HG03045 (cell line): ENCODE measurements at regions not wholly inside any gene's neighbourhood (a gene's known extent, or its start where the extent isn't known, plus 50 kb on each side); places are given as distances from the start of the nearest gene placed in this dataset.

Experiments
- ATAC-seq: cut with Tn5 transposase; IDR thresholded peaks from one replicate; pipeline ENCODE4 v1.9.1; 2021; ENCODE audit warnings: mild to moderate bottlenecking, moderate library complexity; ENCODE audit not compliant: unreplicated experiment

DNA sequence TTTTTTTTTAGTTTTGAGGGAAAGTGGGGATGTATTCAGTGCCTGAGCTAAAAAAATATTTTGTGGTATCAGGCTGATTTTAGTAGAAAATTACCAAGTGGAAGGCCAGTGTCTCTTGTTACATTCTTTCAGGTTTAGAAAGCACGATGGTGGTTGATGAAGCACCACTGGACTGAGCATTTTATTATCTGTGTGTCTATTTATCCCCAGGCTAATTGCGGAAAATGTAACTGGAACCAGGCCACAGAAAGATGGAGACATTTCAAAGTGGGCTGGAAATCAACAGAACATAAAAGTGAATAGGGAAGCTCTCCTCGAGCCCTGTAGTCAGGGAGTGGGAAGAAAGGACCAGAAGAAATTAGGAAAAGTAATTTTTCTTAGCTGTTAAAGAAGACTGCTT is 261.0 kb downstream of the STK31 start:
- no peak for ATAC-seq

DNA sequence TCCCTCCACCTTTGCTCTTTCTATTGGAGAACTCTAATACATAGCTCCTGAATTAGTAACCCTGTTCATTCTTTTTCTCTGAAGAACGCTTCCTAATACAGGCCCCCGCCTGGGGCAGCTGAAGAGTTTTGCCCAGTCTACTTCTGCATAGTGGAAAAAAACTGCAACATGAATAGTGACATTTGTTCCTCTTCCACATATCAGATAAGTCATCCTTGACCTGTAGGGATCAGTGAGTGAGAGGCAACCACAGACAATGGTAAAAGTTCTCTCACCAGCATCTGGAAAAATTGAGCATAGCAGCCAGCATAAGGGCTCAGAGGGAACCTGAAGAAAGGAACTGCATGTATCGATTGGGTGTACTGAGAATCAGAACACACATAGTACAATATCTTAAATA is 262.0 kb downstream of the STK31 start:
- ATAC-seq = no peak

DNA sequence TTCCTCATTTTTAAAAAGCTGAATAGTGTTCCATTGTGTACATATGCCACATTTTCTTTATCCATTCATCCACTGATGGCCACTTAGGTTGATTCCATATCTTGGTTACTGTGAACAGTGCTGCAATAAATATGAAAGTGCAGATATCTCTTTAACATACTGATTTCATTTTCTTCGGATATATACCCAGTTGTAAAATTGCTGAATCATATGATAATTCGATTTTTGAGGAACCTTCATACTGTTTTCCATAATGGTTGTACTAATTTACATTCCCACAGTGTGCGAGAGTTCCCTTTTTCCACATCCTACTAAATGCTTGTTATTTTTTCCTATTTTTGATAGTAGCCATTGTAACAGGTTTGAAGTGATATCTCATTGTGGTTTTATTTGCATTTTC is 263.2 kb downstream of the STK31 start:
- no peak for ATAC-seq

DNA sequence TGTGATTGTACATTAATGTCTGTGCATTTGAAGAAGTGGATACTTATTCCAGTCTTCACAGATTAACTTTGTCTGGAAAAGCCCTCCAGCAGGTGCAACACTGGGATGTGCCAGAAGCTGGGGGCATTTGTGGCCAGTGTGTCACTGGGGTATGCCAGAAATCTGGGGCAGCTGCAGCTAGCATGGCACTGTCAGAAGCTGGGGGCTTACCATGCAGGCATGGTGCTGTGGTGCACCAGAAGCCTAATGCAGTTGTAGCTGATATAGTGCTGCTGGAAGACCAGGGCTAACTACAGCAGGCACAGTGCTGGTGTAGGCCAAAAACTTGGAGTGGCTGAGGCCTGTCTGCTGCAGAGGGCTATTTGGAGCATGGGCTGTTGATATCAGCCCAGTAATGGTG is 270.1 kb downstream of the STK31 start:
- no peak for ATAC-seq

DNA sequence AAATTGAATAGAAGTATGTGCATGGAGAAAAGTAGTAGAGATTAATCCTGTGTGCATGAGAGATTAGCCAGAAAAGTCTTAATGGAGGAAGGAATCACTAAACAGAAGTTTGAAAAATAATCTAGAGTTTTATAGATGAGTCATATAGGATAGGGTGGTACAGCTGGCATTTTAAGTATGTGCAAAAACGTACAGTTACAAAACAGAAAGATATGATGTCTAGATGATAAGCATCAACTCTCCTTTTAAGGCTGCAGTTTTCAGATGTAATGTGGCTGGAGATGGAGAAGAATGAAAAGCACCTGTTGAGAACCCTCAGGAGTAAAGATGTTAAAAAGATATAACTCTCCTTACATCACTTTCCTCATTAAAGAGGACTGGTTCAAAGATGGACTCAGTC is 271.3 kb downstream of the STK31 start:
- ATAC-seq = no peak

DNA sequence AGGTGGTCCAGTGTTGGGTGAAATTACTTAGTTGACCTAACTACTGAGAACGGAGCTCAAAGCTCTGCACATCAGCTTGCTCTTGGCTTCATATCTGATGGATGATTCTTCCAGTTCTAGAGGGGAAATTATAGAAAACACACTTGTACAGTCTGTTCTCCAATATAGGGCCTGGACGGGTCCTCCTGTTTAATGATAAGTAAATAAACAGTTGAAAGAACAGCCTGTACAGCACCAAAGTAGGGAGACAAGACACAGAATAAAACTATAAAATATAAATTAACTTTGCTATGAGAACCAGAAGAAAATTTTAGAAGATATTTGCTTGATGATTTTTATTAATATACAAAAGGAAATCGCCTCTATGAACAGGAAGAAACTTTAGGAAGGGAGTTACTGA is 271.7 kb downstream of the STK31 start:
- no peak for ATAC-seq

DNA sequence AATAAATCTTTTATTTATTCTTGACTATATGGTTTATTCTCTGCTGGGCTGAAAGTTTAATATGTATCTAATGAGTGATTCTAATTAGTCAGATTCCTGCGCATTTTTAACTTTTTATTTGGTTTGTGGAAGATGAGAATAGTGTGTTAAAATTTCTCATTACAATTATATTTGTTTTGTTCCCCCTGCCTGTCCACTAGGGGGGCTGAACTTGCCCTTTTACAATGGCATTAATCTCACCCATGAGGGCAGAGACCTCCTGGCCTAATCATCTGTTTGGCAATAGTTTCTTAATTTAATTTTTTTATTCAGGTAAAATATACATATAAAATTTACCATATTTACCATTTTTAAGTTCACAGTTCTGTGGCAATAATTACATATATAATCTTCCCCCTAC is 278.5 kb upstream of the NPY start:
- ATAC-seq = no peak

DNA sequence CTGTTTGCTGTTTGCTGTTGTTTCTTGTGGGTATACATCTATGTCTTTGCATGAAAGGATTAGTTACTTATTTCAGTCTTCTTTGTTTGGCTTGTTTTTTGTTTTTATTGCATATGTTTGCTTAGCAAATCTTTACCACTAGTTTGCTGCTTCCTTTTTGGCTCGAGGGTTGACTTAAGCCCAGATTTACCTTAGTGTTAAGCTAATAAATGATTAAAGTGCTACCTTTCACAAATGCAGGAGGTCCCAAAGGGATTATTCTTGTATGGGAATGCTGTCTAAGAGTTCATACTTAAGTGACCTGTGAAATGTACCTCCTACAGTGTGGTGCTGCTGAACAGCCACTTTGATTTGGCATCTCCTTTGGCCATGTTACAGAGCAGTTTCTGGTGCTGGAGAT is 273.5 kb upstream of the NPY start:
- ATAC-seq = no peak

DNA sequence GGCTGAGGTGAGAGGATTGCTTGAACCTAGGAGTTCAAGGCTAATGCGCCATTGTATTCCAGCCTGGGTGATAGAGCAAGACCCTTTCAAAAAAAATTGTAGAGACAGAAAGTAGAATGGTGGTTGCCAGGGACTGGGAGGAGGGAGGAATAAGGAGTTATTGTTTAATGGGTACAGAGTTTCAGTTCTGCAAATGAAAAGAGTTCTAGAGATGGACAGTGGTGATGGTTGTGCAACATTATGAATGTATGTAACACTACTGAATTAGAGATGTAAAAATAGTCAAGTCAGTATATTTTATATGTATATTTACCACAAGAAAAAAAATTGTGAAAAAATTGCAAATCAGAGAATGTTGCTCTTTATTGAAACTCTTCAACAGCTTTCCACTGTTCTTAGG is 266.5 kb upstream of the NPY start:
- ATAC-seq = no peak

DNA sequence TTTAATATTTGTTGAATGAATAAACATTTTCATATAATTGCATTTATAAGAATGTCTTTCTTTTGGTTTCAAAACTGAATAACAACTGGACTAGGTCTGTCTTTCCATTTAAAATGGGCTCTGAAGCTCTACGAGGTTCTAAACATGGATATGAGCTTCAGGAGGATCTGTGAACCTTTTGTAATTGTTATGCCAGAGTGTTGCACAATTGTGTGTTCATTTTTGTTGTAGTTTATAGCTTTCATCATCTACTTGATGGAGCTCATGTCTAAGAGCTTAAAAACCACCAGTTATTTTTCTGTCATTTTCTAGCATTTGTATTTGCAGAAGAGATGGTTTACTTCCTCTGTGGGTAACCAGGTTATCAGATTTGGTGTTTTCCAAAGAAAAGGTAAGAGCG is 265.7 kb upstream of the NPY start:
- ATAC-seq = no peak

DNA sequence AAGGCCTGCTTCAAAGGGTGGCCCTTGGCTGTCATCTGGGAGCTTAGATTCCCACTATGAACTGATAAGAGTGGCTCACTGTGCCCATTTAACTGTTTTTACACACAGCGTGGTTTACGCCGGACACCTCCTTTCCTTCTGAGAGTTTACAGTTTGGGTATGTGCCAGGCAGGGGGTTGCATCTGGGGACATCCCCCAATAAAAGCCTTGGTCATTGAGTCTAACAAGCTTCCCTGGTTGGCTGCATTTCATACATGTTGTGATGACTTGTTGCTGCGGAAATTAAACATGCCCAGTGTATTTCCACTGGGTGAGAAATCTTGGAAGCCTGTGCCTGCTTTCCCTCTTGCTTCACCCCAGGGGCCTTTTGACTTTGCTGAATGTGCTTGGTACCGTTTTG is 264.1 kb upstream of the NPY start:
- no peak for ATAC-seq

DNA sequence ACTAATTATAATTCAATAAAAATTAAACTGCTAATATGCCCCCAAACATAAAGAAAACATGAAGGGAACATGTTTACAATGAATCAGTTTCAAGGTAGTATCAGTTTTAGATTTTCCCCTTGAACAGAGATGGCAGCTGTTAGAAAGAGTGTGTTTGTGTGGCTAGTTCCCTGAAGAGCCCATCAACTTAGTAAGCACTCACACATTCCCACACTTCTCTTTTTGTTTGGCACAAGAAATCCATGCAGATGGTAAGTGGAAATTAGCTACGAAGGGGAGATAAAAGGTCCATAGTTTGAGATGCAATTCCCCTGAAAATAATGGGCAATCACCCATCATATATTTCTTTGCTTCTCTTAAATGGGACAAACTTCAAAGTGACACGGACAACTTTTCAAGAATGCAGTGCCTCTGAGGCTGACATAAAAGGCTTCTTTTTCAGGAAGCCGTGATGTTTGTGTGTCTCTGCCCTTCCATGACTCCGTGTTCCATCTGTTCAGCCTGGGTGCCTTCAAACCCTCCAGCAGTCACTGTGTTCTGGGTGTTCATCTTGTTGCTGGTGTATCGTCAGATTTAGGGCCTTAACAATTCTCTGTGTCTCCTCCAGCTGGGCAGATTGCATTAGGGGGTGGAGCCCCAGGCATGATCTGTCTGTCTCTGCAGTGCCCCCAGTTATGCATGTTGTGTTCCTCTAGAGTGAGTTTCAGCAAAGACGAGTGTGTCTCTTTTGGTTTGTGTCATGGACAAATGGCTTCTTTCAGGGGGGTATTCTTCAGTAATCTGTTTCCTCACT is 259.5 kb upstream of the NPY start:
- no peak for ATAC-seq

DNA sequence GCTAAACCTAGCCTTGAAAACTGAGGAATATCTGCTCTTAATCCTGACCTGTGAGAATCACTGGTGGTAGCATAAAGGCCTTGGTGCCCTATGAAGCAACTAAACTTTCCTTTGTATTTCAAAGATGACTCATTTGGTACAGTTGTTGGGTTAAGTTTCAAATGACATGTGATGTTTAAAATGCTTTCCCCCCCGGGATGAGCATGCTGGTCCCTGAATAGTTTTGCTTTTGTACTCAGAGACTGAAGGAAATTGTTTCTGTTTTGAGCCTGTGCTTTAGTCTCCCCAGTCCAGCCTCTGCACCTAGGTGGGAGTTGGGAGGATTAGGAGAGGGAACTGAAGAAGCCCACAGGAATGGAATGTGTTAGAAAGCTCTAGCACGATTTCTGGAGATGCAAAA is 258.9 kb upstream of the NPY start:
- ATAC-seq = no peak

DNA sequence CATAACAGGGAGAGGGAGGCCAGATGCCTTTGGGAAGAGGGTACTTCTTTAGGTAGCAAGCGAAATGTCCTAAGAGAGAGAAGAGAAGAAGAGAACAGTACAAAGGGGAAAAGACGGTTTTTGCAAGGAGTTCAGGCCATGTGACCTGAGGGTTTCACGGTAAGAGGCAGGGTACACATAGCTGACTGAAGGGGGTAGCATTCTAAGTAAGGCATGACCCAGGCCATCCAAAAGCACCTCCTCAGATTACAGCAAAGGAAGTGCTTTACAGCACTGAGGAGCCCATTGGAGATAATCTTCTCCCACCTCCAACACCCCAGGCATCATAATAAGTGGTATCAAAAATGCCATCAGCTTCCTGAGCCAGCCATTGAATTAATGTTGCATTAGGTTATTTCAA is 258.2 kb upstream of the NPY start:
- no peak for ATAC-seq

DNA sequence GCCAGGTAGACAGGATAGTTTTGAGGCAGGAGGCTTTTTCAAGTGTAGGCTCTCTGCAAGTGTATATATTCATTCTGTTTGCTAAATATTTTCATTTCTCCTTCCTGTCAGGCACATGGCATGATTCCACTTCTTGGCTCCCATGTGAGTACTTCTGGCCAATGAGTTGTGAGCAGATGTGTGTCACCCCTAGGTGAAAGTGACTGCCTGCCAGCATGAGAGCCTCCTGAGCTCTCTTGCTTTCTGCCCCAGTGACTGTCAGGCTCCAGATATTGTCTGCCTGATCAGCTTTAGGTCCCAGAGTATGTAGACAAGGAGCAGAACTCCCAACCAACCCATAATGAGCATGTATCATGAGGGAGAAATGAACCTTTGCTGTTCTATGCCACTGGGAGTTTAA is 257.6 kb upstream of the NPY start:
- no peak for ATAC-seq

DNA sequence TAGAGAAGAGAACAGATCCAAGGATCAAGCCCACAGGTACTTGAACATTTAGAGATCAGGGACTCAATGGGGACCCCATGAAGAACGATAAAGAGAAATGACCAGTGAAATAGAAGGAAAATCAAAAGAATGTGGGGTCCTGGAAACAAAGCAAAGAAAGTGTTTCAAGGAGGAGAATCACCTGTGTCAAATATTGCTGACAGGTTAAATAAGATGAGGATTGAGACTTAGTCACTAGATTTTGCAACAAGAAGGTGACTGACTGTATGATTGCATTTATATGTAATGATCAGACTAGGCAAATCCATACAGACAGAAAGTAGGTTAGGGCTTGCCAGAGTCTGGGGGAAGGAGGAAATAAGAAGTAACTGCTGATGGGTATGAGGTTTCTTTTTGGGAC is 254.9 kb upstream of the NPY start:
- ATAC-seq = no peak

DNA sequence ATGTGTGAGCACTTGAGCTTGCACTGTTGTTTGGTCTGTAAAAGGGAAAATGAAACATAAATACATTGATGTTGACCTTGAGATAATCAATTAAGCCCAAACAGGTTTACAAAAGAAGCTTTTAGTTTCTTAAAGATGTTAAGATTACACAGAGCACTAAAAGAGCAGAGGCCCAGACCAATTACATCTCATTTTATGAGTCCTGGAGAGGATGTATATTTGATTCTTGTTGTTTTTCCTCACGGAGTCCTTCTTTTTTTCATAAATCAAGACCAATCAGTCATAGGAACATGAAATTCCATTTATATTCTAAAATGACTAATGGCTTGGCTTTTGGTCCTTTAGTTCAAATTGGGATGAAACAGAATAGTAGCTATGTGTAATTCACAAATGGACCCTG is 249.7 kb upstream of the NPY start:
- no peak for ATAC-seq

DNA sequence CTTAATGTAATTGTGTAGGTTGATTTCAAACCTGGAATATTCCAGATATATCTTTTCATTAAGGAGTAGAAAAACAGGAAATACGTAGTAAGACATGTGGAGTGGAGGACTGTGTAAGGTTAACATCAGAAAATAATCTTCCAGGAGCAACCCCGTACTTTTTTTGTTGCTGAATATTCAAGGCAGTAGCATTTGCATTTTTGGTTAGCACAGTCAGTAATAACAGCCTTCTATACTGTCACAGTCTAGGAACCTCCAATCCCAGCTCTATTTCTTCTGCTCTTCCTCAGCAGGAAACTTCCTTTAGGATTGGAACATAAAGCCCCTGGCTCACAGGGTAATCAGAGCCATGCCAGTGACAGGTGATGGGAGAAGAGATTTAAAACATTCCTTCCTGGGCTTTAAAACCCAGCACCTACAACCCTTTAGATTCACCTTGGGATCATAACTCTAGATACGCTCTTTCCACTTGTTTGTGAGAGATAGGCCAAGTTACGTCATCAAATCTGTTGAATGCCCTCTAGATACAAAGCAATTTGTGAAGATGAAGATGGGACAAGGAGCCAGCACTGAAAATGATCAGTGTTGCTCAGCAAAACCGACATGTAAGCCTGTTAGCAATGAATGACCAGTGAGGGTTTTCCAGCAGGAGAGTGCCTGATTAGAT is 248.5 kb upstream of the NPY start:
- ATAC-seq = no peak

DNA sequence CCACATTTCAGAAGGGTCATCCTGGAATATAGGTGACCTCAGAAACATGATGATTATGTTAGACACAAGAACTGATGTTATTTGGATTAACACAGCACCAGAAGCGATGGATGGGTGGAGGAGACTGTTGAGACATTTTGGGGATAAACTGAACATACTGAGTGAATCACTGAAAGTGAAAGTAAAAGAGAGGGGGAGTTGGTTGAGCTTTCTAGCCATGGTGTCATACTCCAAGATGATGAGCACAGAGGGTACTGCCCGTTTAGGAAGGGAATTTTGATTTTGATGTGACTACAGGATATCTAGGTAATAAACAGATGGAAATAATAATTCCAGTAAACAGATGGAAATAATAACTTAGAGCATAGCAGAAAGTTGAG is 248.0 kb upstream of the NPY start:
- no peak for ATAC-seq

DNA sequence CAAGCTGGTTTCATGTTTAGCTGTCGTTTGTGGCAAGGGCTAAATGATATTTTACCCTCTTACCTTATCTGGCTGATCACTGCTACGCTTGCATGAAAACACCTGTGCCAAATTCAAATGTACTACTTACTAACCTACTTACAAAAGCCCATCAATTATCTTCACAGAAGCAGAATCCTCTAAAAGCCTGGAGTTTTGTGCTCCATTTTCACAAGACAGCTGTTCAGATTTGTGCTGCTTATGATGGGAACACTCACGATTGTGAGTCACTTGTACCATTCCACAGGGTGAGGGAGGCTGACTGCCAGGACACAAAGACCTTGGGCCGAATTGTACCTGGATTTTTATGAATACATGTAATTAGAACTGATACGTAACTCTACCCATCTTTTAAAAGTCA is 245.0 kb upstream of the NPY start:
- no peak for ATAC-seq

DNA sequence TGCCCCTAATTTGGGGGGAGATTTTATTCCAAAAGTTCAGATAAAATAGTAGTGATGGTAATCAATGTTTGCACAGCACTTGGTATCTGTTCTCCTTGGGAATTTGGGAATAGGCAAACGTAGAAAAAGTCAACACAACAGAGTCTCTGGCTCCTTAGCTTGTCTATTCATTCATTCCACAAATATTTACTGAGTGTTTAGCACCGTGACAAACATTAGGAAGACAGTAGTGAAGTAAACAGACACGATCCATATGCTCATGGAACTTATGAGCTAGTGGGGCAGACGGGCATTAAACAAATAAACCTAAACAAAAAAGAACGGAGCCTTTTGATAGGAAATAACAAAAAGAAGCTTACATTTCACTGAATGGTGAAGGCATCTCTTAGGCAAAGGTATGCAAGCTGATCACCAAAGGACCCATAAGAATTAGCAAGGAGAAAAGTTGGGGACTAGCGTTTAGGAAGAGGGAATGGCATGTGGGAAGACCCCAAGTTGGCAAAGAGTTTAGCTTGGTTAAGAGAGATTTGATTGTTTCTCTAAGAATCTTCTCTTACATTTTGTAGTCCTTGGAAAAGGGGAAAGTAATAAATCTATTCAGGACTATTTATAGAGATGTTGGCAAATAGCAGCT is 243.9 kb upstream of the NPY start:
- ATAC-seq = no peak

DNA sequence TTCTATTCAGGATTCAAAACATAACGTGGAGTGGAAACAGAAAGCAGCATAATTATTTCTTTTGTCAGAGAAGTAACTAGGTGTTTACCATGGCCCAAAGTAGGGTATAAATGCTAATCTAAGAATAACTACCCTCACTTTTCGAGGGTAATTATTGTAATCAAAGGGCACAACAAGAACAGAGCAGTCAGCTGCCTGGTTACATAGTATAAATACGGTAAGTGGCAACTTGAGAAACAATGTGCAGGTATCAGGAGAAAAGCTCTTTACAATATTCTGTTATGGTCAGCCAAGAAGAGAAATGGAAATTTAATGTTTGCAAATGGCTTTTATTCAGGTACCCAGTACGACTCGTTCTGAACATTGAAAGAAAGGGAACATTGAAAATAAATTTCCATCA is 242.0 kb upstream of the NPY start:
- ATAC-seq = no peak
